Psoas muscle (tissue), 7 donors: ENCODE measurements at regions not wholly inside any gene's neighbourhood (a gene's known extent, or its start where the extent isn't known, plus 50 kb on each side); places are given as distances from the start of the nearest gene placed in this dataset.

Source experiments
- ATAC-seq, 4 donors: fragments of 200-7000 bp; cut with Tn5 transposase; one replicate each; pipeline ENCODE4 v1.9.1; 2020; ENCODE audit warnings: moderate library complexity in 3 of 4, mild to moderate bottlenecking in 2 of 4
- DNase-seq, 2 donors: peaks; one replicate each; pipeline ENCODE4 v3.0.0-alpha.2; 2020
- H3K27ac ChIP-seq: fragments of 200-600 bp; one replicate; pipeline ENCODE4 v1.8.0; 2022
- H3K27me3 ChIP-seq, 3 donors: fragments of 200-600 bp in 1 of 3; one replicate each; pipeline versions ENCODE4 v1.6.1 to v1.8.0; 2013 to 2022; ENCODE audit warnings: low read length in 2 of 3, mild to moderate bottlenecking in 2 of 3, moderate library complexity in 1 of 3; ENCODE audit not compliant: insufficient read depth in 3 of 3
- H3K36me3 ChIP-seq, 2 donors: fragments of 200-600 bp in 1 of 2; one replicate each; pipeline versions ENCODE4 v1.6.1 to v1.8.0; 2013 to 2022; ENCODE audit warnings: low read depth in 1 of 2, mild to moderate bottlenecking in 1 of 2, moderate library complexity in 1 of 2; ENCODE audit not compliant: insufficient read depth in 1 of 2
- H3K4me1 ChIP-seq: fragments of 200-600 bp; one replicate; pipeline ENCODE4 v1.8.0; 2022
- H3K4me3 ChIP-seq: fragments of 200-600 bp; one replicate; pipeline ENCODE4 v1.8.0; 2022; ENCODE audit warnings: mild to moderate bottlenecking
- H3K9me3 ChIP-seq: fragments of 200-600 bp; one replicate; pipeline ENCODE4 v1.8.0; 2022
- CTCF ChIP-seq: fragments of 200-600 bp; IDR thresholded peaks from one replicate; pipeline ENCODE4 v1.8.0; 2022; ENCODE audit warnings: antibody characterized with exemption
- WGBS, 3 donors: extraction: QIAGEN DNeasy Blood & Tissue Kit; methylation state at CpG; one replicate each; pipeline versions ENCODE4 v1.1.6 to v1.1.7; 2013; 5-methylcytosine and 5-hydroxymethylcytosine counted together
- intact Hi-C, 2 donors: fragments of 100-400 bp; cut with DNase I; formaldehyde crosslinking; loops; one replicate each; pipeline versions ENCODE4 v1.11.0 to v1.14.2; 2022
- donor health status: healthy with polysubstance abuse.
- donor health status: DM: no; HTN: no; CAD: no; lungs with moderate emphysema.
- donor health status: Bipolar disorder and iron deficiency.
- donor health status: healthy.
- donor health status: DM: yes; HTN: yes; CAD: no.
- donor health status: DM: no; HTN: no; CAD: no.
- donor health status: DM: yes; HTN: yes; CAD: no.

DNA sequence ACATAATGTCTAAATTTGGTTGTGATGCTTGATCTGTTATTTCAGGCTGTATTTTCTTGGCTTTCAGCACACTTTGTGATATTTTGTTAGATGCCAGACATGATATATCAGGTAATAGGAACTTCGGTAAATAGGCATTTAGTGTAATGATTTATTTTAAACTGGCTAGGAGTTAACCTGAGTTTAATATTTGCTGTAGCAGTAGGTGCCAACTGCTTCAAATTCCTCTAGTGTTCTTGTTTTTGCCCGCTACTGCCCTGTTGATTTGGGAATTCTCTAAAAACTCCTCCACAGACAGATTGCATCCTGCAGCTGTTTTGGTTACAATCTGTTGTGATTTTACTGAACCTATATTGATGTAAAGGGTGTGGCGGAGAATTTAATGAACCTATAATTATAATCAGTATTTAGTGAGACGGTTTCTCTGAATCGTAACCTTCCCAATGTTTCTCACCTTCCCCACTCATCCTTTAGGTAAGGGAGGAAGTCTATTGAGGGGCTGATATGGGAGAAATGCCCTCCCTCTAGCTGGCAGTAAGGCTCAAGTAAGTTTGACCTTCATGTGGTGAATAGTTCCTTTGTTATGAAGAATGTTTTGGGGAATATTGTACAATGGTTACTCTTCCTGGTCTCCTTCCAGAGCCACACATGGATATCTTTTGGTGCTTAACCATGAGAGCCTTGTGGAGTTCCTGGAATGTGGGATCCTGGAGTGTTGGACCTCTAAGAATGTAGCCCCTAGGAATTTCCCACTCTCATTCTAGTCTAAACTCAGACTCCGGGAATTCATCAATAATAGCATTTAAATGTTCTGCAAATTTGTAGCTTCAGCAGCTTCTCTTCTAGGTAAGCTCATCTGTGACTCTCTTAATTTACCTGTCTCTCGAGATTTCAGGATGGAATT, 634.1 kb downstream of the FSCB start:
- no peak for DNase-seq
- Histone ChIP-seq H3K4me3 (no peak overlapping the region), H3K4me1 (no peaks in the 10 kb centered on the region), H3K27ac (no peak overlapping the region), H3K9me3 (no peaks in the 10 kb centered on the region), H3K36me3 (no peaks in the 10 kb centered on the region), H3K27me3 (no peaks in the 10 kb centered on the region)
- no peak for ATAC-seq
- TF ChIP-seq CTCF: no peak
- intact Hi-C loops: no loop called here
- WGBS, 3 donors: 68 to 70% (median 68%) methylated on average over 7 of the region's 7 CpGs

DNA sequence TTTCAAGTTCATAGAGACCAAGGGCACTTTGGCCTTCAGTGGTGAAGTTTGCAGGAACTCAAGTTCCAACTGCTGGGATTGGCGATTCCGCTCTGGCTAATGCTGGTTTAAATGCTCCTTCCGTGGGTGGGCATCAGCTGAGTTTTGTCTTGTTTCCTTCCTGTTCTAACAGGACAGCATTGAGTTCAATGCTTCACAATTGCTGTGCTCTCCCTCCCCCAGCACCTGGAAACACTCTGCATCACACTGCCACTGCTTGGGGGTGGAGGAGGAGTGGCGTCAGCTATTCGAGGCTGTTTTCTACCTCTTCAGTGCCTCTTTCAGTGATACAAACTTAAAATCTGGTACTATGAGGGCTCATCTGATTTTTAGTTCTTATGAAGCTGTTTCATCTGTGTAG, 634.9 kb downstream of the FSCB start:
- DNase-seq (no peak), ATAC-seq (no peak)
- intact Hi-C loops: no loop called here
- H3K27ac ChIP-seq: no peak overlapping the region
- no peaks in the 10 kb centered on the region for H3K36me3 ChIP-seq
- no peak overlapping the region for H3K4me3 ChIP-seq
- H3K27me3 ChIP-seq: no peaks in the 10 kb centered on the region
- H3K4me1 ChIP-seq: no peaks in the 10 kb centered on the region
- 65 to 77% (median 74%) methylated on average over 5 of the region's 5 CpGs for WGBS, 3 donors
- H3K9me3 ChIP-seq: no peaks in the 10 kb centered on the region
- no peak for TF ChIP-seq CTCF

DNA sequence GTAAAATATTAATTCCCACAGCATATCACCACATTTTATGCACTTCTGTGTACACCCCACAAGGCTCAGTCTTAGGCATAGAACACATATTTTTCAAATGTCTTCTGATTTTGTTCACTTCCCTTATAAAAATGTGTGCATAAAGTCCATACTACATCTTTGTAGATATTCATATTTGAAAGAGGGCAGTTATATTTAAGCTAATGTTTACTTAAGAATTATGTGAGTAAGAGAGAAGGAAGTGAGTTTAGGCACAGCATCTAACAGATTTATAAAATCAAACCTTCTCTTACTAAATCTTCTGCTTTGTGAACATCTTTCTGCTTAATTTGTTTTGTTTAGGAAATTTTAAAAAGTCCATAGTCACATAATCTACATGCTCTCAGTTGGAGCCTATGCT, 648.1 kb downstream of the FSCB start:
- no peaks in the 10 kb centered on the region for H3K9me3 ChIP-seq
- H3K4me3 ChIP-seq: no peak overlapping the region
- no peak for ATAC-seq
- H3K36me3 ChIP-seq: no peaks in the 10 kb centered on the region
- TF ChIP-seq CTCF: no peak
- H3K4me1 ChIP-seq: no peaks in the 10 kb centered on the region
- H3K27me3 ChIP-seq: no peaks in the 10 kb centered on the region
- intact Hi-C loops: no loop called here
- no peak for DNase-seq
- no peak overlapping the region for H3K27ac ChIP-seq

DNA sequence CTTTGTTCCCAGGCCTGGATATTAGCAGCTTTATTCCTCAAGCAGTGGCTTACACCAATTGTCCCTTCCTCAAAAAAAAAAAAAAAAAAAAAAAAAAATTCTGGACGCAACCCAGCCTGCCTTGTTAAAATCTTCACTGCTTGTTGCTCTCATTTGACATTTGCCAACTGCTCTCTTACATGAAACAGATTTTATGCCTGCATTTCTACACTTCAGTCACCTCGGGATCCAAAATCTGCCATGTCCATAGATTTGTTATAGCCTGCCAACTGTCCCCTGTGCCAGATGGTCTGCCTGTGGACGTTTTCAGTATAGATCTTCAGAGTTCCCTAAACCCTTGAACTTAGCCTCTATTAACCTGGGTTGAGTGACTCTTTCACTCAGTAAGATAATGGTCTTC, 651.5 kb downstream of the FSCB start:
- intact Hi-C loops: no loop called here
- H3K4me1 ChIP-seq: no peaks in the 10 kb centered on the region
- DNase-seq (no peak), ATAC-seq (no peak)
- no peaks in the 10 kb centered on the region for H3K27me3 ChIP-seq
- 18 to 33% (median 31%) methylated on average over 3 of the region's 3 CpGs for WGBS, 3 donors
- no peak for TF ChIP-seq CTCF
- no peaks in the 10 kb centered on the region for H3K9me3 ChIP-seq
- no peaks in the 10 kb centered on the region for H3K36me3 ChIP-seq
- no peak overlapping the region for H3K4me3 ChIP-seq
- H3K27ac ChIP-seq: no peak overlapping the region

- Histone ChIP-seq H3K9me3 (no peaks in the 10 kb centered on the region), H3K4me3 (no peak overlapping the region), H3K36me3 (no peaks in the 10 kb centered on the region), H3K27me3 (no peaks in the 10 kb centered on the region), H3K27ac (no peak overlapping the region), H3K4me1 (no peaks in the 10 kb centered on the region)
- ATAC-seq (no peak), DNase-seq (no peak)
- WGBS, 3 donors: 62 to 79% (median 73%) methylated on average over 1 of the region's 1 CpG
- intact Hi-C loops: no loop called here
- no peak for TF ChIP-seq CTCF
These were observed 653.5 kb downstream of the FSCB start for GRCh38 chr14:43853541-43853940.
